ENCODE measurements at regions not wholly inside any gene's neighbourhood (a gene's known extent, or its start where the extent isn't known, plus 50 kb on each side); places are given as distances from the start of the nearest gene placed in this dataset.
A peak's percentile ranks its signal among the peaks of the same experiment; 100 is the strongest.

GRCh38 chr16:64047878-64048277, 1074.0 kb downstream of the CDH11 start:
- WGBS (ENCODE audit: extremely low coverage, insufficient read length, low lambda C conversion rate), result no CpG with 5 or more reads among the region's 1 CpG
- no peaks in the 10 kb centered on the region for H3K27me3 ChIP-seq (ENCODE audit: insufficient read depth, low read length)
- H4K5ac ChIP-seq (ENCODE audit: insufficient read length, low read depth, low read length), result no peak overlapping the region
- Mint-ChIP-seq H3K27me3 (ENCODE audit: low read depth) (no peaks in the 10 kb centered on the region), H3K4me1 (peaks cover 0 to 4% of the 10 kb centered on the region in 2 experiments; a peak in 2 of 4 replicates), H3K9me3 (peaks cover 10 to 14% of the 10 kb centered on the region in 2 experiments), H3K4me3 (no peak overlapping the region), H3K36me3 (ENCODE audit: insufficient read depth in 1 of 3, low read depth in 3 of 3) (peaks cover 2 to 21% (median 5%) of the 10 kb centered on the region in 3 experiments; a peak in 6 of 7 replicates), H3K27ac (peak overlapping the region in 1 of 3 experiments; percentile 63; a peak in 1 of 7 replicates)
- H3K23ac ChIP-seq (ENCODE audit: insufficient read length, low read depth, low read length), result no peak overlapping the region
- H4K8ac ChIP-seq (replicated peaks; ENCODE audit: insufficient read length, low read depth, low read length), result no peak overlapping the region
- no peak overlapping the region for H3K4me2 ChIP-seq (ENCODE audit: insufficient read depth, insufficient read length, low read length)
- no peaks in the 10 kb centered on the region for H3K79me1 ChIP-seq (ENCODE audit: insufficient read depth, low read depth, low read length, poor library complexity, severe bottlenecking)
- DNase-seq, result no peak
- no peak overlapping the region for H2BK20ac ChIP-seq (ENCODE audit: low read depth, low read length, poor library complexity, severe bottlenecking)
- no peaks in the 10 kb centered on the region for H3K79me2 ChIP-seq (ENCODE audit: insufficient read depth, low read length)
- no peak overlapping the region for H2AK5ac ChIP-seq (ENCODE audit: insufficient read length, low read length)
- no peak overlapping the region for H3K9ac ChIP-seq (ENCODE audit: extremely low read depth, insufficient read length, low read length)
- H3K56ac ChIP-seq (ENCODE audit: insufficient read length, low read depth, low read length), result no peak overlapping the region
- H3K18ac ChIP-seq (ENCODE audit: insufficient read length, low read depth, low read length), result no peak overlapping the region
- no peak overlapping the region for H3T11ph ChIP-seq (ENCODE audit: low read length)
- no peaks in the 10 kb centered on the region for H3K23me2 ChIP-seq (ENCODE audit: insufficient read length, low read depth, low read length, poor library complexity, severe bottlenecking)
- H3K4ac ChIP-seq (ENCODE audit: low read depth, low read length), result no peak overlapping the region
- H3K27ac ChIP-seq (ENCODE audit: insufficient read length, low read depth, low read length), result no peak overlapping the region
- no peak overlapping the region for H2BK15ac ChIP-seq (ENCODE audit: low read depth, low read length)
- H4K91ac ChIP-seq (ENCODE audit: insufficient read length, low read depth, low read length), result no peak overlapping the region
- H2BK5ac ChIP-seq (ENCODE audit: insufficient read length, low read length), result no peak overlapping the region
- no peak for TF ChIP-seq CTCF (conservative IDR thresholded peaks at IDR 0.05)
- H2AFZ ChIP-seq (ENCODE audit: low read length), result peak overlapping the region; percentile 22
- H4K20me1 ChIP-seq (ENCODE audit: control insufficient read depth, insufficient read depth, insufficient read length), result no peaks in the 10 kb centered on the region
- H3K4me1 ChIP-seq (ENCODE audit: insufficient read depth, low read length), result no peaks in the 10 kb centered on the region
- no peaks in the 10 kb centered on the region for H3K9me3 ChIP-seq (ENCODE audit: control insufficient read depth, low read depth, low read length)
- no peak overlapping the region for H3K14ac ChIP-seq (ENCODE audit: insufficient read depth, low read length)
- H2BK12ac ChIP-seq (ENCODE audit: insufficient read length, low read depth, low read length), result no peak overlapping the region
- H2BK120ac ChIP-seq (ENCODE audit: low read depth, low read length, poor library complexity, severe bottlenecking), result no peak overlapping the region

All from H9 (cell line).